HG02973 (cell line): ENCODE measurements at regions not wholly inside any gene's neighbourhood (a gene's known extent, or its start where the extent isn't known, plus 50 kb on each side); places are given as distances from the start of the nearest gene placed in this dataset.
"Not testable (repeated sequence)": the region's sequence is repeated elsewhere in the genome, so short reads cannot be mapped to it uniquely, and the experiment has no call there.

ENCODE experiments used
- ATAC-seq: cut with Tn5 transposase; IDR thresholded peaks from one replicate; pipeline ENCODE4 v1.9.1; 2021; ENCODE audit warnings: moderate library complexity; ENCODE audit not compliant: unreplicated experiment

DNA sequence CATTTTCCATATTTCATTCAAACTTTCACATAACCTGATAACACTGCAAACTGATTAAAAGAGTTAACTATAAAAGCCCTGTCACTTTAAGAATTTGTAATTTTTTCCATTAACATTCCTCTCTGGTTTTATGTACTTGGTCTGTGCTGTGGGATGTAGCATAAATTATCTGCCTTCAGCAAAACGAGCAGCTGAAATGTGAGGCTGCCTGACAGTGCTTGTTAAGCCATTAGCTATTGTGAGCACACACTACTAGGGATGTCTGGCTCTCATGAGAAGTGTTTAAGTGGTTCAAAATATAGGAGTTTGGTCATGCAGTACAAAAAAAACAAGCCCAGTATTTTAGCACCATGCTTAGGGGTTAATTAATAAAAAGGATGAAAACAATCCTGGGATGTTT is 63.0 kb downstream of the HOXA1 start:
- no peak for ATAC-seq

DNA sequence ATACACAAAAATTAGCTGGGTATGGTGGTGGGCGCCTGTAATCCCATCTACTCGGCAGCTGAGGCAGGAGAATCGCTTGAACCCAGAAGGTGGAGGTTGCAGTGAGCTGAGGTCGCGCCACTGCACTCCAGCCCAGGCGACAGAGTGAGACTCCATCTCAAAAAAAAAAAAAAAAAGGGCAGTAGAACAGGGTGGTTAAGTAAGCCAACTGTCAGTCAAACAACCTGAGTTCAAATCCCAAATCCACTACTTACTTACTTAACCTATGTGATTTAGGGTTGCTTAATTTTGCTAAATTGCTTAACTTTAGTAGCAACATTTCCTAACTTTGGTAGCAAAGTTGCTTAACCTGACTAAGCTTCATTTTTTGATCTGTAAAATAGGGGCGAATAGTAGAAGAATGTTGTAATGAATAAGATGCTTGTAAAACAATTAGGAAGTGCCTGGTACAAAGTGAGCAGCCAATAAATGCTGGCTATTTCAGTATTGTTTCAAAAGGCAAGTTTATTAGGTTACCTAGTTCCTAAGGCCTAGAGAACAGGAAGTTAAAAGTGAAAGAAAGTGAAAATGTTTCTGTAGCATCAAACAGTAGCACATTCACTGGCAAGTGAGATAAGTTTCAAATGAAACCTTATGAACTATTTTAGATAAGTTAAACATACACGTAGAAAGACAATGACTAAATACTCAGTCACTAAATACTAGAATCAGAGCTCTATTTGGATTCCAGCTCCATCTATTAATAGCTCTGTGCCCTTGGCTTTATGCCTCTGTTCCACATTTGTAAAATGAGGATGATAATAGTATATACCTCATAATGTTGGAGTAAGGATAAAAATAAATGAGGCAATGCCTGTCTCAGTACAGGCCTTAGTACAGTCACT is 64.3 kb downstream of the HOXA1 start:
- ATAC-seq = peak; percentile 88

DNA sequence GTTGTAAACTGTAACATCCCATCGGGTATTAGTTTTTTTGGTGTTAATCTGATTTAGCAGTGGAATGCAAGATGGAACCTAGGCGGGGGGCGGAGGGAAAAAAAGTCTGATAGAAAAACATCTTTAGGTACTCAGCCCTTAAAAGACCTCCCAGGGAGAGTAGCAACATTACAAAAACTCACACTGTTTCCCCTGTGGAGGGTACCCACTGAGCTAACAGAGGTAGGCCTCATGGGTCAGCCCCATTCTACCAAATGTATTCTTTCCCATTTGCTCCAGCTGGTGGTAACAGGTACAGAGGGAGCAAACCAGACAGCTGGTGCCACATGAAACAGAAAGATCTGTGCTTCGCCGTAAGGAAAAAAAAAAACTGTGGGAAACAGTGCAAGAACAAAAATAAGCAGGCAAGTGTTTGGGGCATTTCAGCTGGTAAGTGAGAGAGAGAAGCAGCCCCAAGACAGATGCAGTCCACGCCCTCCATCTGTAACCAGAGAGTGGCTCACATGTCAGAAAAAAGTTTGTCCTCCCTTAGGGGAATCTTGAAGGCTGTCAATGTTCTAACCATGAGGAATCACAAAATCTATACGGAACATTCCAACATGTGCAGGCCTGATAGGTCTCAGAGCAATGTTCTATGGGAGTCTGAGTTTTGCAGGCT is 65.3 kb downstream of the HOXA1 start:
- ATAC-seq = no peak

DNA sequence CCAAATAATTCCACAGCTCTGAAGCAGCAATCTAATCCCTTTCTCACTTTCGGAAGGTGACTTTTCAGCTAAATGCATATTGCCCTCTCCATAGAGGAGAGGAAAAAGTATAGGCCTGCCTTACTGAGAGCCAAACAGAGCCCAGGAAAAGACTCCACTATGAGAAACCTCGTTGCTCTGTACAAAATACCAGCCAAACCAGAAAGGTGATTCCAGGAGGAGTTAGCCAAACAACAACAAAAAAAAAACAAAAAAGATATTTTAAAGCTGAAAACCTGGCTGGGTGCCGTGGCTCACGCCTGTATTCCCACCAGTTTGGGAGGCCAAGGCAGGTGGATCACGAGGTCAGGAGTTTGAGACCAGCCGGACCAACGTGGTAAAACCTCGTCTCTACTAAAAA is 70.5 kb downstream of the HOXA1 start:
- ATAC-seq = no peak

DNA sequence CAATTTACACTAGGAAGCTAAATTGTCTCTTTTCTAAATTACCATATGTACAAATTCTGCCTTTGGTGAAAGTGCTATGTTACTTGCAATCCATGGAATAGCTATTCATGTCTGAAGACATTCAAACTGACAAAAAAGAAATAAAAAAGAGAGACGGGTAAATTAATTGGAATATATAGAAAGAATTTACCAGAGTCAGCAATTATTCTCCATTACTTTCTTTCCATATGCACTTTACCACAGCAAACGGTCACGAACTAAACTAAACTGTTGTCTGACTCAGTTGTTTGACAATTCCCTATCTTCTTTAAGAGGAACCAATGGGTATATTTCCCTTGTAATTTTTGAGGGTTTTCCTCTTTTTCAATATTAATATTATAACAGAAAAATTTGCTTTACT is 85.7 kb downstream of the HOXA1 start:
- no peak for ATAC-seq

DNA sequence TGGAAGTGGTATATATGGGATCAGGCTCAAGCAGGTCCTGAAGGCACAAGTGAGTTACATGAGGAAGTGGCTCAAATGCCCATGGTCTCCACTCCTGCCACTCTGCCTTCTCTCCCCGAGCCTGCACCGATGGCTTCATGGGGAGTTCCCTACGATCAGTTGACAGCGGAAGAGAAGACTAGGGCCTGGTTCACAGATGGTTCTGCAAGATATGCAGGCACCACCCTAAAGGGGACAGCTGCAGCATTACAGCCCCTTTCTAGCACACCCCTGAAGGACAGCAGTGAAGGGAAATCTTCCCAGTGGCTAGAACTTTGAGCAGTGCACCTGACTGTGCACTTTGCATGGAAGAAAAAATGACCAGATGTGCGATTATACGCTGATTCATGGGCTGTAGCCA is 95.3 kb downstream of the HOXA1 start:
- no peak for ATAC-seq

DNA sequence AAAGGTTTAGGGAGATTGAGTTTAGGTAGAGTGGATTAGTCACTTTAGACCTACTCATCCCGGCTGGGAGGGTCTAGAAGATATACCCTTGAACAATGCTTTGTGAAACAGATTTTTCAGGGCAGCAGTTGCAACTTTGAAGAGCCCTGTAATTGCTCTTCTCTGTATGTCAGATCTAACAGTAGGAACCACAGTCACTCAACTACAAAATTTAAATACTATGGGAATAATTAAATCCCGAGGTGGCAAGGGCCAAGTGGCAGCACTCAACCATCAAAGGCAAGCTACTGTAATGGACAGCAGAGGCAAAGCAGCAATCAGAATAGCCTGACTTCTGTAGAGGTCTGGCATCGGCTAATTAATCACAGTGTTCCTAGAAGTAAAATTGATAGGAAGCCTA is 97.5 kb downstream of the HOXA1 start:
- not testable (repeated sequence) for ATAC-seq

DNA sequence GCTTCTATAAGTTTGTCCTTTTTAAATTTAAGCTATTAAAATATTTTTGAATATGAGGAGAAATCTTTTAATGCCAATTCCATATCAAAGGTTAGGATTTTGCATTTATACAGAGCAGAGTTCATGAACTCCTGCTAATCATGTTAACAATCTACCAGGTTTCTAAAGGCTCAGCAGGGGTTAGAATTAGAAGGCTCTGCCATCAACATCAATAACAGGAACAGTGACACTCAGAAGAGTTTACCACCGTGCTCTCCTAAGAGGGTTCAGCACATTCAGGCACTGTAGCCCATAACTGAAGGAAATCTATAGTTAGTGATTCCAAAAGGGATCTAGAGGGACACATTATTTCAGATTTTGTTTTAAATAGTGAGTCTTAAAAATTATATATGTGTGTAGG is 100.1 kb downstream of the HOXA1 start:
- ATAC-seq = no peak

DNA sequence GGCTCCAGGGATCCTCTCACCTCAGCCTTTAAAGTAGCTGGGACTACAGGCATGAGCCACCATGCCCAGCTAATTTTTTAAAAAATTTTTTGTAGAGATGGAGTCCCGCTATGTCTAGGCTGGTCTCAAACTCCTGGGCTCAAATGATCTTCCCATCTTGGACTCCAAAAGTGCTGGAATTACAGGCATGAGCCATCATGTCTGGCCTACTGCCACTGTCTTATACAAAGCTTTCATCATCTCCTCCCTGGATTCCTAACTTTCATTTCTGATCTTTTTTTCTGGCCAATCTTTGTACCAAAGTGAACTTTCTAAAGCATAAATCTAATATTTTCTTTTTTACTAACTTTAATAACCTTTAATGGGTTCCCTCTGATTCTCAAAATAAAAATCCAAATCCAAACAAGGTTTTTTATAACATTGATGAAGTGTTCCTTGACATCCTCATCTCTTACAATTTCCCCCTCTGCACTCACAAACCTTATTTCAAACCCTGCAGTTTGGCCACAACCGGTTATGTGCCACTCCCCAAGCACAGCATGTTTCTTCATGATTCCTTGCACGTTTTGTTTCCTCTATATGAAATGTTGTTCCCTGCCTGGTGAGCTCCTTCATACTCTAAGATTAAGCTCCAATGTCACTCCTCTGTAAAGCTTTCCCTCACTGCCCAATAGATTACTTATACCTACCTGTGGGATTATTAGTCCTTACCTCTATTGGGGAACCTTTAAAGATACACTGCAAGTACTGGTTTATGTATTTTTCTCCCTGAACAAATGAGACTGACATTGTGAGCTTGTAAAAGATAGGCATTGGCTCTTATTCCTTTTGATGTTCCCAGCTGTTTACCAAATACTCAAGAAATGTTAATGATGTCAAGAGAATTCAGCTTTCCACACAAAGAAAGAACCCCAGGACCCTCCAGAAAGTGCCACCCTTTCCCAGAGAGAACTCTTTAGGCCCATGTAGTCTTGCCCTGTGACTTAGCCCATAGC is 101.7 kb downstream of the HOXA1 start:
- ATAC-seq = no peak

DNA sequence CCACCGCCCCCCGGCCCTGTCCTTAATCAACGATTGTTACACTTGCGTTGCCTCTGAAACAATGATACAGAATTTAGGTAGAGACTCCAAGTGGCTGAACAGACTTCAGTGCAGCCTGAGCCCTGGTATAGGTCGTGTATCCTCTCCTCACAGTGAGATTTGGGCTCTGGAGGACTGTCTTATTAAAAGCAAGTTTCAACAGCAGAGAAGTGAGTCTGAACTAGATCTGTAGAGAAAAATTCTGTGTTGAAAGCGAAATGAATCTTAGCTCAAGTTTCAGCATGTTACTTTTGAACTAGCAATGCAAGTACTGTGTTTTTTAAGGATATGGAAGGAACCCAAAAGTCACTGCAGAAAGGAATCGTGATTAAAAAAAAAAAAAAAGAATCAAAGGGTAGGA is 103.1 kb downstream of the HOXA1 start:
- no peak for ATAC-seq

DNA sequence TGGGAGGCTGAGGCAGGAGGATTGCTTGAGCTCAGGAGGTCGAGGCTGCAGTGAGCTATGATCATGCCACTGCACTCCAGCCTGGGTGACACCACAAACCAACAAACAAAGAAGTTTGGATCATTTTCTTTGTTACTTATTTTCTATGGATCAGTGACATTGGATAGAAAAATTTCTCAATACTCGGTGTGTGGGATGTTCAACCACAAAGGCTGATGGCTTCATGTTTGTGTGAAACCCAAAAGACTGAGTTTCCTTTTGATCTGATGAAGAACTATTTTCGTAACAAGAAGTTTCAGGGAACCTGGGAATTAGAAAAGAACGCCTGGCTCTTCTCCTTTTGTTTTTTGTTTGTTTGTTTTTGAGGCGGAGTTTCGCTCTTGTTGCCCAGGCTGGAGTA is 104.0 kb downstream of the HOXA1 start:
- no peak for ATAC-seq

DNA sequence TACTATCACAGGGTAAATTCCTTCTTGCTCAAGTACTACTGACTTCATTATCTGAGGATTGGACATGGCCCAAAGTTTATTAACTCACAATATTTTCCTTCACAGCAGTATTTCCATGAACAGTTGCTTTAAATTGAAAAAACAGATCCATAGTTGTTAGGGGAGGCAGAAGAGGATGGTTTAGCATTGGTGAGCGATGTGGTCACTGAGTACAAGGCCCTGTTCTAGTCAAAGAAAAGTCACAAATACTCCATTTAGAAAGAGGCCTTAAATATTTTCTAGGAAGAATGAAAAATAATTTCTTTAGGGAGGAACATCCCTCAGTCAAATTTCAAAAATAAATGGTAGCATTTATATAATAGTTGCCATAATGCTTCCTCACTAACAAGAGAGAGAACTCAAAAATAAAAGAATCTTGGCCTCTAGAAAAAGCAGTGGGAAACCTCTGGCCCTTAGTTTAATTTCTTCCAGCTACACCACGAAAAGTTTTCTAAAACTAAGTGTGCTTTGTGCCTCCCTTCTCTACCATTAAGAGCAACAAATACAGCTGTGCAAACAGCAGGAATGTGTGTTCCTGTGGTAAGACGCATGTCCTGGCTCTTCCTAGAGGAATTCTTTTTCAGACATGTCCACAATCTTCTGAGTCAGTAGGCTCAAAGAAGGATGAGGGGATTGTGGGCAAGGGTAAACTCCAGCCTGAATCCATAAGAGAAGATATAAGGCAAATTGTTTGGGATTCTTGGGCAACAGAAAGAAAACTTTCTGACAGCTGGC is 105.7 kb downstream of the HOXA1 start:
- ATAC-seq = no peak

DNA sequence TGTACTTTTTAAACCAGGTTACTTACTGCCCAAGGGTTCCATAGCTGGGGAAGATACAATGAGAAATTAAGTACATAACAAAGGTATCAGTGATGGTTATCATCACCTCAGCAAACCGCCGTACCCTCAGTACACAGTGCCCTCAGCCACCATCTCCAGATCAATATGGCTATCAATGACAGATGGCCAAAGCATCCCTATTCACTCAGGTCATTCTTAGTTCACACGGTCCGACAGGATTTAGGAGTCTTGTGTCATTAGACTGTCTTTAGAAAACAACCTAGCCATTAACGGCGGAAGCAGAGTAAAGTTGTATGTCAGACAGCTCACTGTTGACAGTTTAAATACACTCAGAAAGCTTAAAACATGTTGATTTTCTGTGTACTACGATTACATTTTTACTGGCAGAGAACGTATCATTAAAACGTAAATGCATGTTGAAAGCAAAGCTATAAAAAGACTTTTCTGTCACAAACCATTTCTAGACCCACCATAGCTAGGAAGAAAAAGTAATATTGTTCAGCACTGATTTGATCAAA is 106.9 kb downstream of the HOXA1 start:
- no peak for ATAC-seq

DNA sequence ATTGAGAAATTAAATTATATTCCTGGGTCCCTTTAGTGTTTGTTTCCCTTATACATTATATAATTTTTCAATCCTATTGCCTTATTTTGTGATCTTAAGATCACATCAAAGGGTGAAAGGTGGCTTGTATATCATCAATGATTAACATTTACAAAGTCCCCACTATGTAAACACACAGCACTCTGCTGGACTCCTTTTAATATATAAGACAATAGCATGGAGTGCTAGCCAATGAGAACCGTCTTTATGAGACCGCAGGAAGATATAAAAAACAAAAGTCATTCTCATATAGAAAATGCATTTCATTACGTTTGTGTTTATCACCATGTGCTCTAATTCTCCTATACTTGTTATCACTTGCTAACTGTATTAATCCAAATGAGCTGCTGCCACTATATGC is 108.5 kb downstream of the HOXA1 start:
- no peak for ATAC-seq

DNA sequence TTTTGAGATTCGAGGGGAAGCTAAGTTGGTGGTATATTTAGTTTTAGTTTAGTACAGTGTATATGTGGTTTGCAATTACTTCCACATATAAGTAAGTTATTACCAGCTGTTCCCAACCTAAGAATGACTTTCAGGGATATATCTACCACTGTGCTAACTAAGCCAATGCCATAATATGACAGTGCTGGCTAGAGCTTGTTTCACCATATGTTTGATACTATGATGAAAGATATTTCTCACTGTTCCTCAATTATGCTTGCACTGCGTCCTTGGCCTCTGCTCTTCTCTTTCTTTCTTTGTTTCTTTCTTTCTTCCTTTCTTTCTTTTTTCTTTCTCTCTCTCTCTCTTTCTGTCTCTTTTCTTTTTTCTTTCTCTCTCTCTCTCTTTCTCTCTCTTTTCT is 113.8 kb upstream of the SKAP2 start:
- no peak for ATAC-seq

DNA sequence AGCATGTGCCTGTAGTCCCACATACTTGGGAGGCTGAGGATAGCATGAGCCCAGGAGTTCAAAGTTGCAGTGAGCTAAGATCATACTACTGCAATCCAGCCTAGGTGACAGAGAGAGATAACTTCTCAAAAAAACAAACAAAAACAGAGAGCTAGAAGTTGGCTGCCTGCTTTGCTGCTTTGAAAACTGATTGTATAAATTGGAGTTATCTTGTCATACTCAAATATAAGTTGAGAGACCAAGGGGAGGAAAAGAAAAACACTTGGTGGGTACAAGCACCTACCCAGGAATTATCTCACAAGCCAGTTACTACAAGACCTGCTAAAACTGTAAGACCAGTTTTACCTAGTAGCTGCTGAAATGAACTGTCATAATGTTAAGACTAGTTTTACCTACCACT is 112.5 kb upstream of the SKAP2 start:
- no peak for ATAC-seq

DNA sequence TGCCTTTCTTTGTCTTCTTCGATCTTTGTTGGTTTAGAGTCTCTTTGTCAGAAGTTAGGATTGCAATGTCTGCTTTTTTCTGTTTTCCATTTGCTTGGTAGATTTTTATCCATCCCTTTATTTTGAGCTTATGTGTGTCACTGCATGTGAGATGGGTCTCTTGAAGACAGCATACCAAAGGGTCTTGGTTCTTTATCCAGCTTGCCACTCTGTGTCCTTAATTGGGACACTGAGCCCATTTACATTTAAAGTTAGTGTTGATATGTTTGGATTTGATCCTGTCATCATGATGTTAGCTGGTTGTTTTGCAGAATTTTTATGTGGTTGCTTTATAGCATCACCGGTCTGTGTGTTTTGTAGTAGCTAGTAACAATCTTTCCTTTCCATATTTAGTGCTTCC is 107.5 kb upstream of the SKAP2 start:
- not testable (repeated sequence) for ATAC-seq

DNA sequence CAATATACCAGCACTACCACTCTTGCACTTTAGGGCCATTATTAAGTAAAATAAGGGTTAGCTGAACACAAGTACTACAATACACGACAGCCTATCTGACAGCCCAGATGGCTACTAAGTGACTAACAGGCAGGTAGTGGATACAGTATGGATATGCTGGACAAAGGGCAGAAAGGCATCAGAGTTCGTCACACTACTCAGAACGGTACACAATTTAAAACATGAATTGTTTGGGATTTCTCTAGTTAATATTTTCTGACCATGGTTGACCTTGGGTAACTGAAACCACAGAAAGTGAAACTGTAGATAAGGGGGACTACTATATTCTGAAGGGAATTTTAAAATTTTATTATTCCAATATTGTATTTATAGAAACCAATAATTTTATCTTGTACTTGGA is 101.3 kb upstream of the SKAP2 start:
- ATAC-seq = no peak

DNA sequence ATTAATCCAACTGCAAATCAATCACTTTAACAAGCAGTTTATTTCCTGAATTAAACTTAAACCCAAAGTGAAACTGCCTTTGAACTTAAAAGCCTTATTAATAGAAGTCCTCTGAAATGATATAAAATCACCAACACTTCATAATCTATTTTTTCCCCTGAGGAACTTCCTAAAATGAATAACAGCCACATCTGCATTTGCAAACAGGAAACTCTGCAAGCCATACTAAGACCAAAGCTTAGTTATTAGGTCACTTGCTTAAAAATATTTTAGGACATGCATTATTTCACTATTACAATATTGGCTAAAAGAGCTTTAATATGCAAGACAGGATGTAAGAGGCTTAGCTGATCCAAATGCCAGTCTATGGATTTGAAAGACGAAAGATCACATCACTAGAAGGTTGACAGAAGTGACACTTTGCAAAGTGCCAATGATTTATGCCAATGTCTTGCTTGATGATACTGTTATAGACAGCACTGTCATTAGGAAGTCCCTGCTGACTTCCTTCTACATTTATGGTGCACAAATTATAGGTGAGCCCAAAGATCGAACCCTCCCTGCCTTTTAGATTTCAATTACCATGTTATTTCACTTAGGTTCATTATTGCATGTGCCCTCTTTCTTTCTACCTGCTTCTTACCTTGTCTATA is 99.9 kb upstream of the SKAP2 start:
- ATAC-seq = no peak

DNA sequence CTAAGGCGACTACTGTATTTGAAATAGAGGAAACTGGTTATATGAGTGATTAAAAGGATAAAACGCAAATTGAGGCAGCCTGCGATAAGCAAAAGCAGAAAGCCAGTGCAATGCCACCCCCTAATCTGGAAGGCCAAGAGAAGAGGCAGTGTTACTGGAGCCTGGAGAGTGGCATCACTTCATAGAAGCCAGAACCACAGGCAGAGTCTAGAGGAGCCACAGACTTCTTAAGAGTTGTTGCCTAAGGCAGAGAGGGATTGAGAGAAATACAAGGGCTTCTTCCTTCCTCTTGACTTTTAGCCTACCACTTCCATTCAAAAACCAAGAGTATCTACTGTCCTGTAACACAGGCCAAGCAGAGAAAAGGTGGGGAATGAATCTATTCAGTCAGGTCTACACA is 94.9 kb upstream of the SKAP2 start:
- ATAC-seq = no peak
